Superior temporal gyrus (tissue), 1 donor: ENCODE measurements at regions not wholly inside any gene's neighbourhood (a gene's known extent, or its start where the extent isn't known, plus 50 kb on each side); places are given as distances from the start of the nearest gene placed in this dataset.
"Not testable (repeated sequence)": the region's sequence is repeated elsewhere in the genome, so short reads cannot be mapped to it uniquely, and the experiment has no call there.

ENCODE experiments used
- DNase-seq: peaks from one replicate; pipeline ENCODE4 v3.0.0-alpha.2; 2016; ENCODE audit errors: extremely low spot score

GRCh38 chr3:167001374-167001773 is 378.7 kb downstream of the ZBBX start:
- no peak for DNase-seq

DNA sequence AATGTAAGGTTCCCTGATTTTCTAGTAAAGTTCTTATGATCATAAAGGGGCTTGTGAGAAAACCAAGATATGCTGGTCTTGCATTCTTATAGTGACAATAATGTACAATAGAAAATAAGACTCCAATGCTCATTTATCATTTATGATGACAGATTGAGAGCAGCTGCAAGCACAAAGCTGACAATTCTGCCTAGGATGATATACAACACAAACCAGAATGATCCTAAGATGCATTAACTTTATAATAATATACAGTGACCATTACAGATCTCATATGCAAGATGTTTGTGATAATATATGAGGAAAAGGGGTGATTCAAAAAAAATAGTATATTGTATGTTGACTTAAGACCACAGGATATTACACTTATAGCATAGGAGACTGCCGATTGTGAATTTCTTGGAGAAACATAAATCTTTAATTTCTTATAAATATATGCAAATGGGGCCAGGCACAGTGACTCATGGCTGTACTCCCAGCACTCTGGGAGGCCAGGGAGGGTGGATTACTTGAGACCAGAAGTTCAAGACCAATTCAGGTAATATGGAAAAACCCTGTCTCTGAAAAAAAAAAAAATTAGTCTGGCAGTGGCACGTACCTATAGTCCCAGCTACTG is 387.0 kb downstream of the ZBBX start:
- DNase-seq: no peak

GRCh38 chr3:166986000-166986399 is 394.1 kb downstream of the ZBBX start:
- DNase-seq: no peak

DNA sequence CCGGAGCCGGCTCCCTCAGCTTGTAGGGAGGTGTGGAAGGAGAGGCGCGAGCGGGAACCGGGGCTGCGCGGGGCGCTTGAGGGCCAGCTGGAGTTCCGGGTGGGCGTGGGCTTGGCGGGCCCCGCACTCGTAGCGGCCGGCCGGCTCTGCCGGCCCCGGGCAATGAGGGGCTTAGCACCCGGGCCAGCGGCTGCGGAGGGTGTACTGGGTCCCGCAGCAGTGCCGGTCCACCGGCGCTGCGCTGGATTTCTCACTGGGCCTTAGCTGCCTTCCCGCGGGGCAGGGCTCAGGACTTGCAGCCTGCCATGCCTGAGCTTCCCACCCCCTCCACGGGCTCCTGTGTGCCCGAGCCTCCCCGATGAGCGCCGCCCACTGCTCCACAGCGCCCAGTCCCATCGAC is 404.3 kb downstream of the ZBBX start:
- not testable (repeated sequence) for DNase-seq

- DNase-seq: not testable (repeated sequence)
Measured at GRCh38 chr3:166967714-166968113, 412.4 kb downstream of the ZBBX start.

GRCh38 chr3:166962911-166963310 is 417.2 kb downstream of the ZBBX start:
- no peak for DNase-seq

GRCh38 chr3:166957121-166957520 is 423.0 kb downstream of the ZBBX start:
- no peak for DNase-seq

DNA sequence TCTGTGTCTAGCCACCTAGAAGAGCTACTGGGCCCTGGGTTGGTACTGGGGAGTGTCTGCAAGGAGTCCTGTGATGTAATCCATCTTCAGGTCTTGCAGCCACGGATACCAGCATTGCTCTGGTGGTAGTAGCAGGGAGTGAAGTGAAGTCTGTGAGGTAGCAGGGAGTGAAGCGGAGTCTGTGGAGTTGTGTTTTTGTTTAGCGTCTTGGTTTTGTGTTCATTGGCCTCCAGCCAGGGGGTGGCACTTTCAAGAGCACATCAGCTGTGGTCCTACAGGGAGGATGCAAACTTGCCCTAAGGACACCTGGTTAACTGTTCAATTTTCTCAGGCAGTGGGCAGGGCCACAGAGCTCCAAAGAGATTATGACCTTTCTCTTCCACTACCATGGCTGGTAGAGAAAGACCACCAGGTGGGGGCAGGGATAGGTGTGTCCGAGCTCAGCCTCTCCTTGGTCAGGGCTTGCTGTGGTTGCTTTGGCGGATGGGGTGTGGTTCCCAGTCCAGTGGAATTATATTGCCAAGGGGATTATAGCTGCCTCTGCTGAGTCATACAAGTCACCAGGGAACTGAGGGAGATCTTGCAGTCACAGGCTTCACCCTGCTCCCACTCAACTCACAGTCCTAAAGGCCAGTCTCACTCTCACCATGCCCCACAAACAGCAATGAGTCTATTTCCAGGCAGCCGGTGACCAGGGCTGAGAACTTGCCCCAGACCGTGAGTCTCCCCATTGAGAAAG is 424.7 kb downstream of the ZBBX start:
- no peak for DNase-seq

DNA sequence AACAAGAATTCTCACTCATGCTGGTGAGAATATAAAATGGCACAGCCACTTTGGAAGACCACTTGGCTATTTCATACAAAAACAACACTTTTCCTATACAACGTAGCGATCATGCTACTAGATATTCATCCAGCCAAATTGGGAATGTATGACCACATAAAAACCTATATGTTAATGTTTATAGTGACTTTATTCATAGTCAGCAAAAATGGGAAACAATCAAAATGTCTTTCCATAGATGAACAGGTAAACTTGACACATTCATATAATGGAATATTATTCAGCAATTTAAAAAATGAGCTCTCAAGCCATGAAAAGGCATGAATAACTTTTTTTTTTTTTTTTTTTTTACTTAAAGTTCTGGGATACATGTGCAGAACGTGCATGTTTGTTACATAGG is 445.2 kb downstream of the ZBBX start:
- DNase-seq: no peak

- no peak for DNase-seq
Measured at GRCh38 chr3:166917437-166917836, 462.7 kb downstream of the ZBBX start.

DNA sequence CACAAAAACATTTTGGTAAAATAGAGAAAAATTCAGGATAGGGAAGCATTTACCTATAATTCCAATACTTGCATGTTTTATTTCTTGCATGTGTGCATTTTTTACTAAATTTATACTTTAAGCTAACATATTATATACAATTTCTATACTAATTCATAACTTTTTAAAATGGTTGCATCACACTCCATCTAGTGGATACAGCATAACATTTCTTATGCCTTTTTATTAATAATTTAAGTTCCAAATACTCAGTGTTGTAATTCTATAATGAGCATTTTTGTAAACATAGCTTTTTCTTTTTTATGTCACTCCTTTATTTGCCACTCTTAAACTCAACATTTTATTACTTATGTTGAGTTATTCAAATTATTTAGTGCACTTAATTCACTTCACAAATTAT is 477.7 kb downstream of the ZBBX start:
- DNase-seq: no peak

DNA sequence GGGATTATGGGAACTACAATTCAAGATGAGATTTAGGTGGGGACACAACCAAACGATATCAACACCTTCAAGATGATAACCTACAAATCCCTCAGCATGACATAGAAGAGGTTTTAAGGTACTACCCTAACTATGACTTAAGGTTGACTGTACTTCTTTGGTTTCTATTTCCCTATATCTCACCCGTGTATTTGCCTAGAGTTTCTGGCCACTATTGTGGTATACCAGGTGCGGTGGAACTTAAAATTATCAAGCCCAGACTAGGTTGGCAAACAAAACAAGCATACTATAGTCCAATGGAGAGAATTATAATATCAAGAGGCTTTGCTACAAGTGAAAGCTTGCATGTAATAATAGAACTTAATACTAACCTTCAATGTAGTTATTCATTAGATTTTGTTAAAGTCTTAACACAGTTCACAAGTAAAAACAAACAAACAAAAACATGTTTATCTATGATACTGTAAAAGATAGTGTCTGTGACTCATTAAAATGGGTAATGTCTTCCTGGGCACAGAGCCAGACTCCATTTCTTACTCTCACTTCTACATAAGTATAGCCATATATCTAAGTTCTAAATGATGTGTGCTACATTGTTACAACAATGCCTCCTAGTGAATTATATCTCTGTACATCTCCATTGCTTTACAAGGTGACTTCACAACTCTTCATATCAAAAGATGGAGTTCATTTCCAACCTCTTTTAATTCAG is 479.1 kb downstream of the ZBBX start:
- DNase-seq: no peak

DNA sequence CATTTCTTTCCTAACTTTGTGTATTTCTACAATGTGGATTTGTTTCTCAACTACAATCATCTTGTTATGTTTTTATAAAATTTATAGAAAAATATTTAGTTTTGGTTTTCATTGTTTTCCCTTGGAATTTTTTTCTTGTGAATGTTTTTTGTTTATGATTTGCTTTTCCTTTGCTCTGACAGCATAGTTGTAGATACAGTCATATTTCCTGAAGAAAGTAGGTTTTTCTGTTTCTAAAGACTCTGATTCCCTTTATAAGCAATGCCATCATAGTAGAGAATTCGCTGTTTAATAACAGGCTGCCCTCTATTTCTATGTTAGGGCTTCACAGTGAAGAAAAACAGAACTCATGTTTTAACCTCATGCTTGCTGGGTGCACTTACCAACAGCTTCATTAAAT is 482.3 kb downstream of the ZBBX start:
- DNase-seq: no peak

GRCh38 chr3:166889241-166889640 is 490.9 kb downstream of the ZBBX start:
- DNase-seq: no peak

- no peak for DNase-seq
Measured at GRCh38 chr3:166879661-166880060, 500.4 kb downstream of the ZBBX start.

DNA sequence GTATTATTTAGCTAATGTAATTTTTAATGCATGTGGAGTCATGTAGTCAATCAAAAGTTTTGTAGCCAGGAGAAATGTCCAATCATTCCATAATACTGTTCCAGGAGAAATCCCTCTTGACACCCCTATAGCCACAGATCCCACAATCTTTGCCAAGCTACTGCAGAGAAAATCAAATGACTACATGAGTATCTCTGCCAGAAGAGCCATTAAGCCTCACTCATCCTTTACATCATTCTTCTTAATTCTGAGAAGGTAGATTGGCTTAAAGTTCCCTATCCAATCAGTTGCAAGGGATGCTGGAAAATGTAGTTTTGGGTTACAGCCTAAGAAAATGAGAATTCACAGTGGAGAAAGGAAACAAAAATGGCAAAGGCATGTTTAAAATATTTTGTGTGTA is 502.1 kb downstream of the ZBBX start:
- DNase-seq: no peak

DNA sequence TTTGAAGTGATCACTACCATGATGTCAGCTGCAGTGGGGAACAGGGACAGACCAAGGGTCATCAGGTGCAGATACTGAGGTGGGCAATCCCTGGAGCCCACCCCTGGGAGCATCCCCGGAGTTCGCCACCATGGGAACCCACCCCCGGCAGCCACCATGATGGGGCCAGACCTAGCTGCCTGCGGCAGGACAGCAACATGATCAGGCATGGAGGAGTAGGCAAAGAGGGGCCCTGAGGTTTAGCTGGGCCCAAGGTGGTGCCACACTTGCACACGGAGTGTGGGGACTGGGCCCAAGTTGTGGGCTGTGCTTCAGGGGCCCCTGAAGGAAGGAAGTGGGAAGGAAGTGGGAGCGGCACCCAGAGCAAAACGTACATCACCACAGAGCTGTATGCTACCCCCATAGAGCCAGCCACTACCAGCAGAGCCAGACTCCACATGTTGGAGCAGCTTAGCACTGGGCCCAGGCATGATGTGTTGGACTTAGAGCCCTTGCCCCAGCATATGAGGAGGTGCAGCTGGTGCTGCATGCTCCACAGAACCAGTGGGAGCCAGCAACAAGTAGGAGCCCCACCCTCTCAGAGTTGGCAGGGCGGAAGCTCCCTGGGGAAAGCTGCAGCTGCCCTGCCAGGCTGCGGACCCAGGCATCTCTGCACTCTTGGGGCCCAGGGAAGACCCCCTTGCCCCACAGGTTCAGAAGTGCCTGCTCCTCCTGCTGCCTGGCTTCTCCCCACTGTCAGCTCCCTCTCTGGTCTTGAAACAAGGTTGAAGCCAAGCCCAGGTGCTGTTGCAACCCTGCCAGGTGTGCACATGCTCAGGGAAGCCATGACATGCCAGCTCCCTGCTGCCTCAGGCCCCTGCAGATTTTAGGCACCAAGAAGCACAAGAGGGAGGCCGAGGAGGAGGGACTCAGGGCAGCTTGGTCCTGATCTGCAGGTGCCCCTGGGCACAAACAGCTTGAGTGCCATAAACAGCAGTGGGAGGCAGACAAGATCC is 515.3 kb downstream of the ZBBX start:
- no peak for DNase-seq

- no peak for DNase-seq
Measured at GRCh38 chr3:166860217-166860616, 519.9 kb downstream of the ZBBX start.

- DNase-seq: no peak
Measured at GRCh38 chr3:166844329-166844728, 535.8 kb downstream of the ZBBX start.

GRCh38 chr3:166842784-166843183 is 537.3 kb downstream of the ZBBX start:
- not testable (repeated sequence) for DNase-seq

DNA sequence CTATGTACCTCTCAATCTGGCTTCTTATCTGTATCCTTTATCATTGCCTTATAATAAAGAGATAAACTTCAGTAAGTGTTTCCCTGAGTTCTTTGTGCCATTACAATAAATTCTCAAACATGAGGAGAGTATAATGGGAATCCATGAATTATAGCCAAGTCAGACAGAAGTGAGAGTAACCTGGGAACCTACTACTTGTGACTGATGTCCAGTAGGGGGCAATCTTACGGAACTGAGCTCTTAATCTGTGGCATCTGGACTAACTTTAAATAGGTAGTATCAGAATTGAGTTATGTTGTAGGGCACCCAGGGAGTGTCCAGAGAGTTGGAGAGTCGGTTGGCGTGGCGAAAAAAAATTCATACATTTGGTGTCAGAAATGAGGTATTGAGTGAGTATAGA is 542.6 kb downstream of the ZBBX start:
- no peak for DNase-seq

DNA sequence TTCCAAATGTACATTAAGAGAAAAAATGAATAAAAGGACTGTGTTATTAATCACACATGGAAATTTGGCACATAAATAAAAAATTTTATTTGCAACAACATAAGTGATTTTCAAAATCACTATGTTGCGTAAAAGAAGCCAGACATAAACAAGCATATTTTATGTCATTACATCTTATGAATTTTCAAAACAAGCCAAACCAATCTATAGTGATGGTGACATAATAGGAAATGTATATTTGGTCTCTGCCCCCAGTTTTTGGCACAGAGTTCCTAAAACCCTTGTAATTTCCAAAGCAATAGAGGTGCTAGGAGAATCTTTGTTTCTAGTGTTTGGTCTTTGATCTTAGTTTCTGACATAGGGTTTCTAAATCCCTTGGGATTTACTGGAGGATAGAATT is 543.3 kb downstream of the ZBBX start:
- no peak for DNase-seq
